Mesendoderm (in vitro differentiated cells): ENCODE measurements at regions not wholly inside any gene's neighbourhood (a gene's known extent, or its start where the extent isn't known, plus 50 kb on each side); places are given as distances from the start of the nearest gene placed in this dataset. TPM values are rescaled to one million over a fixed set of nuclear protein-coding genes. Genes with fewer than 3 reads are reported as not detected.

Source experiments
- DNase-seq: peaks from one replicate; pipeline ENCODE4 v3.0.0; 2013
- H2AK5ac ChIP-seq: 2 replicates; pipeline ENCODE4 v1.6.1; 2013; ENCODE audit warnings: low read length, inconsistent platforms
- H2BK120ac ChIP-seq: 2 replicates; pipeline ENCODE4 v1.6.1; 2013; ENCODE audit warnings: low read depth, mild to moderate bottlenecking, low read length, moderate library complexity, mixed read lengths
- H2BK15ac ChIP-seq: replicated peaks from 2 replicates; pipeline ENCODE4 v1.6.1; 2013; ENCODE audit warnings: low read depth, mild to moderate bottlenecking, moderate library complexity
- H2BK5ac ChIP-seq: 2 replicates; pipeline ENCODE4 v1.6.1; 2013; ENCODE audit warnings: low read length, inconsistent platforms
- H3K18ac ChIP-seq: 2 replicates; pipeline ENCODE4 v1.6.1; 2013; ENCODE audit warnings: mild to moderate bottlenecking, low read length, mixed read lengths
- H3K23ac ChIP-seq: one replicate; pipeline ENCODE4 v1.6.1; 2013; ENCODE audit warnings: low read length
- H3K27ac ChIP-seq: 2 replicates; pipeline ENCODE4 v1.5.1; 2013; ENCODE audit warnings: low read depth, mild to moderate bottlenecking, inconsistent platforms, low read length, moderate library complexity
- H3K27me3 ChIP-seq: 2 replicates; pipeline ENCODE4 v1.6.1; 2013; ENCODE audit warnings: low read length, control low read depth, mild to moderate bottlenecking, inconsistent platforms; ENCODE audit not compliant: insufficient read depth, poor library complexity
- H3K36me3 ChIP-seq: 2 replicates; pipeline ENCODE4 v1.6.1; 2013; ENCODE audit warnings: low read length, inconsistent platforms; ENCODE audit not compliant: control insufficient read depth, insufficient read depth
- H3K4ac ChIP-seq: one replicate; pipeline ENCODE4 v1.6.1; 2013; ENCODE audit warnings: low read depth, mild to moderate bottlenecking, low read length, moderate library complexity
- H3K4me1 ChIP-seq: 2 replicates; pipeline ENCODE4 v1.6.1; 2013; ENCODE audit warnings: low read depth, low read length, inconsistent platforms; ENCODE audit not compliant: control insufficient read depth
- H3K4me2 ChIP-seq: 2 replicates; pipeline ENCODE4 v1.6.1; 2013; ENCODE audit warnings: low read length
- H3K4me3 ChIP-seq: 2 replicates; pipeline ENCODE4 v1.5.1; 2013; ENCODE audit warnings: mild to moderate bottlenecking, low read length
- H3K56ac ChIP-seq: one replicate; pipeline ENCODE4 v1.6.1; 2013; ENCODE audit warnings: low read length
- H3K79me1 ChIP-seq: 2 replicates; pipeline ENCODE4 v1.6.1; 2013; ENCODE audit warnings: low read length, inconsistent platforms
- H3K79me2 ChIP-seq: 2 replicates; pipeline ENCODE4 v1.6.1; 2013; ENCODE audit warnings: mild to moderate bottlenecking, low read length; ENCODE audit not compliant: control insufficient read depth, insufficient read depth
- H3K9ac ChIP-seq: 2 replicates; pipeline ENCODE4 v1.6.1; 2013; ENCODE audit warnings: low read length, inconsistent platforms
- H4K5ac ChIP-seq: one replicate; pipeline ENCODE4 v1.6.1; 2013; ENCODE audit warnings: low read length
- H4K8ac ChIP-seq: one replicate; pipeline ENCODE4 v1.6.1; 2013; ENCODE audit warnings: low read depth, mild to moderate bottlenecking, control low read depth, low read length, moderate library complexity
- WGBS: extraction: QIAGEN DNeasy Blood & Tissue Kit; methylation state at CpG from one replicate; pipeline ENCODE4 v1.1.7; 2013; ENCODE audit warnings: low lambda C conversion rate, missing lambda C conversion rate; ENCODE audit not compliant: insufficient coverage; ENCODE audit errors: extremely low coverage; 5-methylcytosine and 5-hydroxymethylcytosine counted together
- small RNA-seq: library from polyadenylated mRNA; stranded (forward); fragments of <200 nt; extraction: miRNeasy Mini kit (QIAGEN cat#:217004); gene quantifications from one replicate; pipeline ENCODE3, GENCODE V24; 2013; ENCODE audit not compliant: insufficient read depth

DNA sequence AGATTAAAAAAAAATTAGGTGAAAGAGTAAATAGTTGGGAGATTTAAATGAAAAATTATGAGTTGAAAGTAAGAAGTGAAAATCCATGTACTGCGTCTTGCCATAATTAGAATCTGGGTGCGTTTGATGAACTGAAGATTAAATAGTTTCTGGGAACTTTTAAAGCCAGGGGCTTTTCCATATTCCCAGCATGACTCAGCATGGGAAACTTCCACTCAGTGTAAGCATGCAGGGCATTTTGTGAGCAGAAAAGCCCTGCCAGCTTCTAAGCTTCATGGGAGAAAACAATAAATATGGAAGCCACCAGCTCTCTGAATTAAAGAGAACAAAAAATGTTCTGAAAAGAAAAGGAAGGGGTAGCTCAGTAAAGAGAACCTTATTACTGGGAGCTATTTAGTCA, 62.0 kb upstream of the EDNRB start:
- no peak overlapping the region for H3K27ac ChIP-seq
- H3K23ac ChIP-seq: no peak overlapping the region
- no peaks in the 10 kb centered on the region for H3K79me2 ChIP-seq
- peak; percentile 78 for DNase-seq
- H2AK5ac ChIP-seq: no peak overlapping the region
- H3K79me1 ChIP-seq: no peaks in the 10 kb centered on the region
- no peaks in the 10 kb centered on the region for H3K4me1 ChIP-seq
- H3K36me3 ChIP-seq: no peaks in the 10 kb centered on the region
- peak overlapping the region; percentile 80 for H3K18ac ChIP-seq
- no peaks in the 10 kb centered on the region for H3K27me3 ChIP-seq
- 100% methylated on average over 2 of the region's 2 CpGs for WGBS
- no peak overlapping the region for H4K5ac ChIP-seq
- H3K4me2 ChIP-seq: no peak overlapping the region
- H2BK5ac ChIP-seq: no peak overlapping the region
- H4K8ac ChIP-seq: no peak overlapping the region
- H3K56ac ChIP-seq: no peak overlapping the region
- H2BK120ac ChIP-seq: peak overlapping the region; percentile 45
- no peak overlapping the region for H3K4me3 ChIP-seq
- no peak overlapping the region for H2BK15ac ChIP-seq
- no peak overlapping the region for H3K4ac ChIP-seq
- H3K9ac ChIP-seq: no peak overlapping the region

- Histone ChIP-seq H3K4me3 (no peak overlapping the region), H3K23ac (no peak overlapping the region), H4K5ac (no peak overlapping the region), H3K79me1 (no peaks in the 10 kb centered on the region), H3K79me2 (no peaks in the 10 kb centered on the region), H3K56ac (peak overlapping the region; percentile 76), H3K4me2 (no peak overlapping the region), H3K27ac (no peak overlapping the region), H3K27me3 (no peaks in the 10 kb centered on the region), H3K4ac (peak overlapping the region; percentile 36), H4K8ac (no peak overlapping the region), H2BK5ac (no peak overlapping the region), H2AK5ac (no peak overlapping the region), H3K36me3 (no peaks in the 10 kb centered on the region), H3K4me1 (no peaks in the 10 kb centered on the region), H3K18ac (peak overlapping the region; percentile 75), H2BK15ac (no peak overlapping the region), H3K9ac (no peak overlapping the region), H2BK120ac (no peak overlapping the region)
- peak; percentile 13 for DNase-seq
- WGBS: no CpG with 5 or more reads among the region's 3 CpGs
Measured at GRCh38 chr13:77979721-77980385, 61.2 kb upstream of the EDNRB start.

DNA sequence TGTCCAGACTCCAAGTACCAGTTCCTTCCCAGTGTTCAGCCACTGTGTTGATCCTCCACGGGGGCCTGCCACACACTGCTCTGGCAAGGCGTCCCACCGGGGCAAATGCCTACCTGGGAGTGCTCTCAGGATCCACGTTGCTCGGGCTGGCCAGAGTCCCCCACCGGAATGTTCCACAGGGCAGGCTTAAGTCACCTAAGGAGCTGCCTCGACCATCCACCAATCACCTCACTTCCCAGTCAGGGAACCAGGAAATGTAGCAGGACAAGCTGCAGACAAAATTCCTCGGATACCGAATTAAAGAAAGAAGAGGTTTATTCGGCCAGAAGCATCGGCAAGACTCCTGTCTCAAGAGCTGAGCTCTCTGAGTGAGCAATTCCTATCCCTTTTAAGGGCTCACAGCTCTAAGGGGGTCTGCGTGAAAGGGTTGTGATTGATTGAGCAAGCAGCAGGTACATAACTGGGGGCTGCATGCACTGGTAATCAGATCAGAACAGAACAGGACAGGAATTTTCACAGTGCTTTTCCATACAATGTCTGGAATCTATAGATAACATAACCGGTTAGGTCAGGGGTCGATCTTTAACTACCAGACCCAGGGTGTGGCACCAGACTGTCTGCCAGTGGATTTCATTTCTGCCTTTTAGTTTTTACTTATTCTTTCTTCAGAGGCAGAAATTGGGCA, 56.9 kb upstream of the EDNRB start:
- DNase-seq: no peak
- no CpG with 5 or more reads among the region's 14 CpGs for WGBS

GRCh38 chr13:77969299-77969698, 50.7 kb upstream of the EDNRB start:
- Histone ChIP-seq H3K56ac (no peak overlapping the region), H2BK120ac (no peak overlapping the region), H3K4ac (no peak overlapping the region), H3K79me1 (no peaks in the 10 kb centered on the region), H3K79me2 (no peaks in the 10 kb centered on the region), H3K27me3 (no peaks in the 10 kb centered on the region), H3K27ac (no peak overlapping the region), H3K9ac (no peak overlapping the region), H2BK5ac (no peak overlapping the region), H2AK5ac (no peak overlapping the region), H3K4me1 (no peaks in the 10 kb centered on the region), H3K36me3 (no peaks in the 10 kb centered on the region), H3K4me3 (no peak overlapping the region), H4K8ac (no peak overlapping the region), H3K18ac (no peak overlapping the region), H3K4me2 (no peak overlapping the region), H4K5ac (no peak overlapping the region), H3K23ac (no peak overlapping the region), H2BK15ac (no peak overlapping the region)
- WGBS: no CpG with 5 or more reads among the region's 5 CpGs
- no peak for DNase-seq

More for the DNA sequence above, 56.9 kb upstream of the EDNRB start:
- H2AK5ac ChIP-seq: no peak overlapping the region
- H3K27ac ChIP-seq: no peak overlapping the region
- H4K8ac ChIP-seq: no peak overlapping the region
- H3K4me3 ChIP-seq: no peak overlapping the region
- H3K4ac ChIP-seq: no peak overlapping the region
- H2BK5ac ChIP-seq: no peak overlapping the region
- H4K5ac ChIP-seq: no peak overlapping the region
- no peak overlapping the region for H2BK120ac ChIP-seq
- no peak overlapping the region for H3K18ac ChIP-seq
- H3K4me2 ChIP-seq: no peak overlapping the region
- no peak overlapping the region for H3K56ac ChIP-seq
- no peak overlapping the region for H3K9ac ChIP-seq
- H3K4me1 ChIP-seq: no peaks in the 10 kb centered on the region
- no peaks in the 10 kb centered on the region for H3K79me2 ChIP-seq
- H3K27me3 ChIP-seq: no peaks in the 10 kb centered on the region
- H2BK15ac ChIP-seq: no peak overlapping the region
- H3K23ac ChIP-seq: no peak overlapping the region
- no peaks in the 10 kb centered on the region for H3K36me3 ChIP-seq
- H3K79me1 ChIP-seq: no peaks in the 10 kb centered on the region

Small RNAs in the stretch of these regions (small RNA-seq; reads per million reads assigned to genes)
- not detected for gene RNY3P3
